ENCODE measurements at regions not wholly inside any gene's neighbourhood (a gene's known extent, or its start where the extent isn't known, plus 50 kb on each side); places are given as distances from the start of the nearest gene placed in this dataset.

- no peak for TF ChIP-seq POLR2A (IDR thresholded peaks at IDR 0.05; ENCODE audit: borderline replicate concordance, extremely low read depth, insufficient read depth, insufficient read length)
- no peak for TF ChIP-seq TCF7L2 (IDR thresholded peaks at IDR 0.05; ENCODE audit: borderline replicate concordance, extremely low read depth, insufficient read depth, insufficient read length)
- no peak for TF ChIP-seq ZFX (IDR thresholded peaks at IDR 0.05)
- no peak for TF ChIP-seq ZBTB33 (IDR thresholded peaks at IDR 0.05; ENCODE audit: extremely low read depth, insufficient replicate concordance, low read length)
- no peak for TF ChIP-seq EGR1 (IDR thresholded peaks at IDR 0.05; ENCODE audit: low read depth)
- no peak for TF ChIP-seq REST (IDR thresholded peaks at IDR 0.05; ENCODE audit: low read depth)
Measured at GRCh38 chr18:59820663-59821062, 79.1 kb upstream of the PMAIP1 start (continued).

- Histone ChIP-seq H3K9ac (ENCODE audit: low read length) (no peak overlapping the region), H3K9me3 (ENCODE audit: control insufficient read depth in 1 of 2, insufficient read depth in 1 of 2, low read depth in 1 of 2, low read length in 2 of 2) (no peaks in the 10 kb centered on the region), H3K4me2 (ENCODE audit: low read length) (no peak overlapping the region), H3K27me3 (ENCODE audit: insufficient read depth, low read length) (no peaks in the 10 kb centered on the region), H3K4me1 (ENCODE audit: control insufficient read depth in 1 of 2, insufficient read depth in 2 of 2, low read length in 2 of 2) (no peaks in the 10 kb centered on the region), H3K27ac (ENCODE audit: low read depth, low read length) (no peak overlapping the region), H2AFZ (ENCODE audit: low read depth, low read length, poor library complexity, severe bottlenecking) (no peak overlapping the region), H3K79me2 (ENCODE audit: insufficient read depth, low read length) (no peaks in the 10 kb centered on the region), H4K20me1 (ENCODE audit: insufficient read depth) (no peaks in the 10 kb centered on the region), H3K36me3 (ENCODE audit: control insufficient read depth in 1 of 2, insufficient read depth in 2 of 2, low read length in 2 of 2) (no peaks in the 10 kb centered on the region), H3K9me2 (ENCODE audit: insufficient read depth) (no peaks in the 10 kb centered on the region), H3K4me3 (replicated peaks in 1 of 2; ENCODE audit: low read depth in 1 of 2, low read length in 2 of 2) (no peak overlapping the region)
- no peak for DNase-seq (ENCODE audit: low read depth, low spot score)
- CTCF ChIA-PET: no interaction called here
- BruUV-seq (replicated peaks): no TSS peak
- RAD21 ChIA-PET (ENCODE audit: low non-redundant PET in 1 of 2, low total read pairs in 2 of 2, uncharacterized antibody in 2 of 2, unreplicated experiment in 2 of 2): no interaction called here
- ATAC-seq: no peak
- POLR2A ChIA-PET: interaction anchor here (0.6 kb wide), 1 partner anchor 13 kb away, joined by 4 read pairs; no protein-coding TSS in a partner anchor
- intact Hi-C loops (cut with micrococcal nuclease): no loop called here
- TF ChIP-seq CEBPB (IDR thresholded peaks at IDR 0.05; ENCODE audit: low read depth) (no peak), JUND (IDR thresholded peaks at IDR 0.05) (no peak)
Measured at GRCh38 chr18:59818769-59819168, 81.0 kb upstream of the PMAIP1 start.
